Amniotic epithelial cell (primary cell): ENCODE measurements at regions not wholly inside any gene's neighbourhood (a gene's known extent, or its start where the extent isn't known, plus 50 kb on each side); places are given as distances from the start of the nearest gene placed in this dataset.
A peak's percentile ranks its signal among the peaks of the same experiment; 100 is the strongest.
"Not testable (repeated sequence)": the region's sequence is repeated elsewhere in the genome, so short reads cannot be mapped to it uniquely, and the experiment has no call there.

ENCODE experiments used
- DNase-seq: peaks from one replicate; pipeline ENCODE4 v3.0.0-alpha.2; 2010; ENCODE audit warnings: low read depth

- not testable (repeated sequence) for DNase-seq
These were observed 122.5 kb upstream of the FBXO28 start for GRCh38 chr1:223991297-223991857.

- peak; percentile 75 for DNase-seq
These were observed 116.2 kb upstream of the TP53BP2 start for GRCh38 chr1:223961985-223962384.

- DNase-seq: peak; percentile 0
These were observed 107.1 kb upstream of the TP53BP2 start for GRCh38 chr1:223952801-223953200.

- DNase-seq: not testable (repeated sequence)
These were observed 105.8 kb upstream of the TP53BP2 start for GRCh38 chr1:223951551-223951950.

GRCh38 chr1:223949944-223950343 is 104.2 kb upstream of the TP53BP2 start:
- not testable (repeated sequence) for DNase-seq

GRCh38 chr1:223948041-223948440 is 102.3 kb upstream of the TP53BP2 start:
- DNase-seq: not testable (repeated sequence)

GRCh38 chr1:223936592-223936991 is 90.8 kb upstream of the TP53BP2 start:
- not testable (repeated sequence) for DNase-seq

- DNase-seq: not testable (repeated sequence)
These were observed 85.7 kb upstream of the TP53BP2 start for GRCh38 chr1:223931476-223931875.

- not testable (repeated sequence) for DNase-seq
These were observed 75.1 kb upstream of the TP53BP2 start for GRCh38 chr1:223920805-223921204.

GRCh38 chr1:223915476-223915875 is 69.7 kb upstream of the TP53BP2 start:
- not testable (repeated sequence) for DNase-seq

- DNase-seq: not testable (repeated sequence)
These were observed 68.0 kb upstream of the TP53BP2 start for GRCh38 chr1:223913715-223914114.

GRCh38 chr1:223907943-223908587 is 62.3 kb upstream of the TP53BP2 start:
- DNase-seq: not testable (repeated sequence)

- DNase-seq: not testable (repeated sequence)
These were observed 57.5 kb upstream of the TP53BP2 start for GRCh38 chr1:223903221-223903620.

- peak; percentile 26 for DNase-seq
These were observed 54.0 kb upstream of the TP53BP2 start for GRCh38 chr1:223899775-223900174.

- not testable (repeated sequence) for DNase-seq
These were observed 51.4 kb upstream of the TP53BP2 start for GRCh38 chr1:223897097-223897496.

GRCh38 chr1:223895950-223896349 is 50.2 kb upstream of the TP53BP2 start:
- not testable (repeated sequence) for DNase-seq
